Stimulated activated CD4-positive, alpha-beta T cell treated with anti-CD3 and anti-CD28 coated beads, Interleukin-12 subunit alpha, Interleukin-12 subunit beta, amount 100 ng/mL, for 48 hours (primary cell): ENCODE measurements at regions not wholly inside any gene's neighbourhood (a gene's known extent, or its start where the extent isn't known, plus 50 kb on each side); places are given as distances from the start of the nearest gene placed in this dataset.

Experiments used
- DNase-seq, 3 donors: peaks; one replicate each; pipeline ENCODE4 v3.0.0-alpha.2; 2020; ENCODE audit warnings: low read depth in 2 of 3, low spot score in 1 of 3

DNA sequence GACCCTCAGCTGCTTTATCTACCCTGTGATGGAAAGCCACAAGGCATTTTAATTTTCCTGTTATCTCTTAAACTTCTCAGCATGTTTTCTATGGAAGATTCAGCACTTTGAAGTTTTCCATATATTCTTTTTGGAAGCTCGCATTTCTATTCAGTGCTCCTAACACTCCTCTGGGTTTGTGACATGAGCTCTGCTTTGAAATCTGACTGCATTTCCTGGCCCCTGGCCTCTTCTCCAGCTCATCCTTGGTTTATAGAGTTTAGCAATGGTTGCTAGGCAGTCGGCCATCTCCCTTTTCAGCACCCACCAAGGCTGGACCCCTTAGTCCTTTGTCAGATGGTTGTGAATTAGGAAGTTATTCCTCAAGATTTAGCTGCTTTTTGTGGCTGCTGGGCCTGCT, 150.6 kb downstream of the KCNA5 start:
- DNase-seq, result no peak

DNA sequence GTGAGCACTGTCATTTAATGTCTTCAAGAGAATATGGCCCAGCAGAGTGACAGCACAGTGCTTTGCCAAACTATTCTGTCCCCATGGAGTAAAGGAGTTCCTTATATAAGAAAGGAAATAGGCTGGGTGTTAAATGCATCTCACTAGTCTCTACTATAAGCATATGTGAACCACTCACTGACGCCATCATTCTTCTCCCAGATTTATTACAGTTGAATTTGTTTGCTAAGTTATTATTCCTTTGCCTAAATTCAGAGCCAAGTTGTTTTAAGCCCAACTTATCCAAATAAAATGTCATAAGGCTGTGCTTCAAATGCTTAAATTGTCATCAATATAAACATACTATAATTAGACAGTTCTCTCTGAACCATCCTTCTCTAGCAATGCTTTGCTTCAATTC, 151.6 kb downstream of the KCNA5 start:
- DNase-seq, result no peak

DNA sequence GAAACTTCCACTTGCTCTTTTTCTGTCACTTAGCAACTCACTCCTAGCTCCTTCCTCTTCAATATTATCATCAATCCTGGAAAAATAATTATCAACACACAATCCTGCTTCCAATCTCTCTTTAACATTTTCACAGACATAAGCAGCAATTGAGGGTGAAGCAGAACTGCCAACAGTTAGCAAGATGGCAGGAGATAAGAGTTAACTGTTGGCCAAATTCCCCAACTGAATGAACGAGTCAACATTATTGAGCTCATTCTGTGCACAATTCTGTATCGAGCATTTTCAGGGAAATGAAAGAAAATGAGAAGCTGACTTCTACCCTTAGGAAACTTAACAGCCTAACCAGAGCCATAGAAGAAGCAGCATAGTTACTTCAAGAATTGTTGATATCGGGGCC, 152.0 kb downstream of the KCNA5 start:
- no peak for DNase-seq

- DNase-seq, result no peak
These were observed 153.5 kb downstream of the KCNA5 start for GRCh38 chr12:5197131-5197530.

DNA sequence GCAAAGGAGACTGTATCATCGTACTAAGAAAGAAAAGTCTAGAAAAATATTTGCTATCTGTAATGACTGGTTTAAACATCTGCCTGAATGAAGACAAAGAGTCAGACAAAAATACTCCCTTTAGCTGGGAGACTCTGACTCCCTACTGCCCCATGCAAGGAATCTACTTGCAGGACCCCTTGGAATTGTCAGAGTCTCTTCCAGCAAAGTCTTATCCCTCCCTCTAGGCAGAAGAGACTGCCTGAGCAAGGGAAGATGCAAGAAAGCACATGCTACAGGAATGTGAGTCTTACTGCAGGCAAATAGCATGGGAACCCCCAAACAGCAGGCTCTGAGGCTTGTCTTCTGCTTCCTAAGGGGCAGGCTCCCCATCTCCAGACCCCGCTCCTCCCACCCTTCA, 154.0 kb downstream of the KCNA5 start:
- no peak for DNase-seq

- peak in 2 of 3 donors; percentile 6 to 14 for DNase-seq
These were observed 156.8 kb downstream of the KCNA5 start for GRCh38 chr12:5200278-5201087.

DNA sequence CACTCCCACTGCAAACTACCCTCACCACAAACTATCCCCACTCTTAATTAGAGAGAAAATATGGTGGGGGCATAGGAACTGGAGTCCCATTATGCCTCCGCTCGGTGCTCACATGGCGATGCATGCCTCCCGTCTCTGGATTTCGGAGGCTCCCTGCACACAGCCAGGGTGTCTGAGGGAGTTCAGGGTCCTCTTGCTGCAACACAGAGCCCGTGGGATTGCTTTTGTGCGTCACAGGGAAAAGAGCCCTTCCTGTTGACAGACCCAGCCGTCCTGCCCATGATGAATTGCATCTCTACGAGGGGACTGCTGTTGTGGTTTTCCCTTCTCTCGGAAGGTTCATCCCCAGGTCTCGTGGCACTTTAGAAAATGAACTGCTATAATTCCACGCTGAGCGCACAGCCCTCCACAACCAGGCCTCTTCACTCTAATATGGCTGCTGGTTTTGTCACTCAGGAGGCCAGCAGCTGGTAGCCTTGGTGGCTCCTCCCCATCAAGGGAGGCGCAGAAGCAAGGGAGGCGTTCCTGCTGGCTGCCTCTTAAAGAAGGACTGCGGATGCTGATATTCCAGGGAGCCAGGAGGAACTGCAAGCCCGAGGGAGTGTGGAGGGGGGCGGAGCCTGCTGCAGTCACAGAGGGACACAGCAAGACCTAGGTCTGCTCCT, 158.0 kb downstream of the KCNA5 start:
- DNase-seq, result no peak

DNA sequence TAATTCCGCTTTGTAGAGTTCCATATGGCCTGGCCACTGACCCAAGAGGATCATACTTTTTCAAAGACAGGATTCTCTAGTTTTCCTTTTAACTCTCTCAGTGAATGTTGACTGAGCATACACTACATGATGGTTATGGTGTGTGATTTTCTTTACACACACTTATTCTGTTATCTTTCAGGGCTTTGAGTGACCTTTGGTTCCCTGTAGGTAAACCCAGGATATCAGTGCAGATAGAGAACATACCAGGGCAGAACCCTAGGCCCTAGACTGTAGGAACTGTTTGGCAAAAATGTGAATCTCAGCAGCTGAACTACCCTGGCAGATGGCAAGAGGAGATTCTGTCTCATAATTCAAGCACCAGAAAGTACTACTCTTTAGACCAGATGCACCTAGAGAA, 159.6 kb downstream of the KCNA5 start:
- DNase-seq, result no peak

- DNase-seq, result no peak
These were observed 160.0 kb downstream of the KCNA5 start for GRCh38 chr12:5203720-5204119.

DNA sequence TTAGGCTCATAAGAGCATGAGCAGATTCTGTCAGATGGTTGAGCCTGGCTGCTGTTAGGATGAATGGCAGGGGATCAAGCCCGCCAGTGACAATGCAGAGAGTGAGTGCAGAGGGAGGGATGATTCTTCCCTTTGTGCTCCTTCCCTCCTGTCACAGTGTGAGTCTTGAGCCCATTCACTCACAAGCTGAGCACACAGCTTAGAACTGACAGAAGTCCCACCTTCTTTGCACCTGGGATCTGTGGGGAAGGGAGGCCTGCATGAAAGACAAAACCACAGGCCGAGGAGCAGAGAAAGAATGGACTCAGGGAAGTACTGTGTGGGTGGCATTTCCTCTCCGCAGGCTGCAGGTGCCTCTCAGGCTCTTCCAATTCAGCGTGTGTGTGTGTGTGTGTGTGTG, 160.6 kb downstream of the KCNA5 start:
- DNase-seq, result no peak

- DNase-seq, result no peak
These were observed 161.2 kb downstream of the KCNA5 start for GRCh38 chr12:5204831-5205230.

DNA sequence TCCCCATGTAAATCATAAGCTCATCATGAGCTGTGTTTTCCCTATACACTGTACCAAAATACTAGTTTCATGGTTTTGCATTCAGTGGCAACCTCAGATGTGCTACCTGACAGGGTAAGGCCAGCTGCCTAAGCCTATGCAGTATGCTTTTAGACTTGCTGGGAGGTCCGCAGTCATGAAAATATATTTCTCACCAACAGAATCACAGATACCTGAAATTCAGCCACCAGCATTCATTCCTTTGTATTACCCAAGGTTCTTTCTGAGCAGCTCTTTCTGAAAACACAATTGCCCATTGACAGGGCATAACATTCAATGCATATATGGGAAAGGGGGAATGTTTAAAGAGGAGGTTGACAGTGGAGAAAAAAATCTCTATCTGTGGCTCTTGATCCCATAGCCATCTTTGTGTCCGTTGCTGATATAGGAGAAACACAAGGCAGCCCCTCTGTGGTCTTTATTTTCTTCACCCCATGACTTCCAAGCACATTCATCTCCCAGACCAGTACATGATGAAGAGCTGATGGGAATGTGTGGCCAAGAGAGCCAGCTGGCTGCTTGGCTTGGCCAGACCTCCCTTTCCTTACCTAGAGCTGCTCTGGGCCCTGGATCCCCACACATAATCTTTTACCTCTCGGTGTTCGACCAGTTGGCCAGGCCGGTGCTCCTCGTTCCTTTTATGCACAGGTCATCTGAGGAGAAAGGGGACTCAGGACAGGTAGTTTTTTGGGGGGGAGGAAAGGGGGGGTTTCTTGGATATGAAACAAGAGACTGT, 162.9 kb downstream of the KCNA5 start:
- no peak for DNase-seq

DNA sequence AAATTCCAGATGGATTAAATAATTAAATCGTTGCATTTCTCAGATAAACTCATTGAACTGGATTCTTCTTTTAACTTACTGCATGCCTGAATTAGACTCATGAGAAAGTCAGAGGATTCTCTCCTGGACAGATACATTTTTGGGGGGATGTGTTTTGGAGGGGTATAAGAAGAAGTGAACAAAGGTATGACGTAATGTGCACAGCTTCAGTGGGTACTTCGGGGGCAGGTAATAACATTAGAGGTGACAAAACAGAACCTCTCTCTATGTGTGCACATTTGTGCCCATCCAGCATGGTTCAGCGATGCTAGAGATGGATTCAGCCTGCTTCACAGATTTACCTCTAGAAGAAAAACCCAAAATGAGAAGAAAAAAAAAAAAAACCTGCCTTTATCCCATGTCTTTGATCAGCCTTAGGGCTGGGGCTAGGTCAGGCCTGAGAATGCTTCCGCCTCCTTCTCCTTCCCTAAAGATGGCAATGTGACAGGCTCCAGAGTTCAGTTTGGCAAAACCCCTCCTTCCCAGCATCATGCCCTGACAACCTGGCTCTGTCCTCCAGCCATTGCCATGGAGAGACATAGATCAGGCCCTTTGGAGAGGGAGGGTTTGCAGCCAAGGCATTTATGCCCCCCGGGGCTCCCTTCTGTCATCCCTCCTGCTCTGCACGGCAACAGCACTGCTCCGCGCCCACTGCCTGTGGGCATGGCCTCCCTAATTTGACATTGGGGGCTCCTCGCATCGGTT, 166.7 kb downstream of the KCNA5 start:
- no peak for DNase-seq

GRCh38 chr12:5210923-5211290, 167.2 kb downstream of the KCNA5 start:
- DNase-seq, result no peak

DNA sequence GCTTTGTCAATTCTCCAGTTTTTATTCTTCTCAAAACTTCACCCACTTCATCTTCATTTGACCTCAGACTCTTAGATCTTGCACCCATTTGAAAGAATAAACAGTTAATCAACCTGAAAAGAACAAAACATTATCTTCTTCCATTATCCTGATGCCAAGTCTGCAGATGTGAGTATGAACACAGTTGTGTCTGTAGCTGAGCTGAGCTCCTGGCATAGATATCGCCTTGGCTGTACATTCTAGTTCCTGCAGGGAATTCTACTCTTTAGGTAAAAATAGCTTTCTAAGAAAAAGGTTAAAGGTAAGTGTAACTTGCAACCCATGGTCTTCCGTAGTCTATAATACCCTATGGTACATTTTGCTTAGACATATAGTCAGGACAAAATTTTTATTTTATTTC, 169.7 kb downstream of the KCNA5 start:
- no peak for DNase-seq

DNA sequence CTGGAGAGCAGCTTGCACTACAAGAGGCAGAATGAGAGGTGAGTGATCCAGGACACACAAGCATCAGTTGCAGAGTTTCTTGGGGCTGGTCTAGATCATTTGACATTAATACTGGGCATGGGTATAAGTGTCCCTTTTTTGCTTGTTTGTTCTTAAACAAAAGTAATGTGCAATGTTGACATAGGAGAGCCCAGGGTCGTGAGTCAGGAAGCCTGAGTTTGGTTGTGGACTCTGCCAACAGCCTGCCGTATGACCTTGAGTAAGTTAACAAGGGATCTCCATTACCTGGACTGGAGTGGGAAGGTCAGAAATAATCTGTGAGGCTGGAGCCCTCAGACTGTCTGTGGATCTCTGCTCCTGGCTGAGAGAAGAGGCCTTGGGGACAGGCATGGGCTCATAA, 170.3 kb downstream of the KCNA5 start:
- DNase-seq, result no peak

- no peak for DNase-seq
These were observed 174.3 kb downstream of the KCNA5 start for GRCh38 chr12:5217936-5218335.

GRCh38 chr12:5220099-5220498, 176.4 kb downstream of the KCNA5 start:
- no peak for DNase-seq

GRCh38 chr12:5220835-5221234, 177.2 kb downstream of the KCNA5 start:
- DNase-seq, result peak in 2 of 3 donors; percentile 13 to 18

GRCh38 chr12:5222011-5222461, 178.4 kb downstream of the KCNA5 start:
- DNase-seq, result no peak

DNA sequence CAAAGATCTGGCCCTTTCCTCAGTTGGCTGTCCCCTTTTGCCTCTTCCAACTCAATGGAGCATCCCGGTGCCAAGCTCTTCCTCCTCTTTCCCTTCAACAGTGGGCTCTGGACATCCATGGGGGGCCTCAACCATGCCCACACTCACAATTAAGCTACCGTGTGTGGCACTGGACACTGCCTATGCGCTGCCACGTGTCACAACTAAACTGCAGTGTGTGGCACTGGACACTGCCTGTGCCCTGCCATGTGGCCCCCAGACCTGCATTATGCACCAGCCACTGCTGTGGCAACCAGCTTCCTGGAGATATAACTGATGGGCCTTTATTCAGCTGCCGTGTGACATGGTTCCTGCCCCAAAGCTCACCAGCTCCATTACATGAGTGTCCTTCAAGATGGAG, 179.1 kb downstream of the KCNA5 start:
- no peak for DNase-seq
